H9 (cell line): ENCODE measurements at regions not wholly inside any gene's neighbourhood (a gene's known extent, or its start where the extent isn't known, plus 50 kb on each side); places are given as distances from the start of the nearest gene placed in this dataset.

Experiments
- DNase-seq: peaks from one replicate; pipeline ENCODE4 v3.0.0-alpha.2; 2017
- H2AFZ ChIP-seq: one replicate; pipeline ENCODE4 v1.6.1; 2013; ENCODE audit warnings: mild to moderate bottlenecking, low read length, control low read depth, moderate library complexity
- H2AK5ac ChIP-seq: 2 replicates; pipeline ENCODE4 v1.6.1; 2013; ENCODE audit warnings: low read length, control low read depth, mixed read lengths; ENCODE audit not compliant: insufficient read length
- H2BK120ac ChIP-seq: one replicate; pipeline ENCODE4 v1.6.1; 2013; ENCODE audit warnings: low read depth, mild to moderate bottlenecking, low read length, control low read depth, inconsistent platforms; ENCODE audit not compliant: poor library complexity, severe bottlenecking
- H2BK12ac ChIP-seq: 2 replicates; pipeline ENCODE4 v1.6.1; 2013; ENCODE audit warnings: low read length, control low read depth, mixed read lengths, low read depth; ENCODE audit not compliant: insufficient read length
- H2BK15ac ChIP-seq: 2 replicates; pipeline ENCODE4 v1.6.1; 2013; ENCODE audit warnings: low read depth, low read length, control low read depth
- H2BK20ac ChIP-seq: one replicate; pipeline ENCODE4 v1.6.1; 2013; ENCODE audit warnings: low read depth, mild to moderate bottlenecking, low read length, control low read depth, inconsistent platforms; ENCODE audit not compliant: poor library complexity, severe bottlenecking
- H2BK5ac ChIP-seq: 2 replicates; pipeline ENCODE4 v1.6.1; 2013; ENCODE audit warnings: low read length, control low read depth, mixed read lengths; ENCODE audit not compliant: insufficient read length
- H3K14ac ChIP-seq: 2 replicates; pipeline ENCODE4 v1.6.1; 2013; ENCODE audit warnings: low read length, control low read depth; ENCODE audit not compliant: insufficient read depth
- H3K18ac ChIP-seq: 2 replicates; pipeline ENCODE4 v1.6.1; 2013; ENCODE audit warnings: low read depth, mild to moderate bottlenecking, mixed read lengths, low read length, control low read depth; ENCODE audit not compliant: insufficient read length
- H3K23ac ChIP-seq: 2 replicates; pipeline ENCODE4 v1.6.1; 2013; ENCODE audit warnings: low read length, control low read depth, mixed read lengths, low read depth; ENCODE audit not compliant: insufficient read length
- H3K23me2 ChIP-seq: 2 replicates; pipeline ENCODE4 v1.6.1; 2013; ENCODE audit warnings: low read depth, mild to moderate bottlenecking, mixed read lengths, low read length, control low read depth; ENCODE audit not compliant: insufficient read length, poor library complexity, severe bottlenecking
- H3K27ac ChIP-seq: 2 replicates; pipeline ENCODE4 v1.5.1; 2013; ENCODE audit warnings: low read length, control low read depth, mixed read lengths, low read depth; ENCODE audit not compliant: insufficient read length
- H3K27me3 ChIP-seq: 2 replicates; pipeline ENCODE4 v1.6.1; 2013; ENCODE audit warnings: low read length, control low read depth, inconsistent platforms; ENCODE audit not compliant: insufficient read depth
- H3K4ac ChIP-seq: 2 replicates; pipeline ENCODE4 v1.6.1; 2013; ENCODE audit warnings: low read depth, mild to moderate bottlenecking, control low read depth, inconsistent platforms, low read length, moderate library complexity
- H3K4me1 ChIP-seq: 2 replicates; pipeline ENCODE4 v1.6.1; 2013; ENCODE audit warnings: low read length, control low read depth, inconsistent platforms; ENCODE audit not compliant: insufficient read depth
- H3K4me2 ChIP-seq: 2 replicates; pipeline ENCODE4 v1.6.1; 2013; ENCODE audit warnings: low read length, control low read depth, mixed read lengths; ENCODE audit not compliant: insufficient read length, insufficient read depth
- H3K56ac ChIP-seq: 2 replicates; pipeline ENCODE4 v1.6.1; 2013; ENCODE audit warnings: low read depth, mild to moderate bottlenecking, mixed read lengths, low read length, control low read depth; ENCODE audit not compliant: insufficient read length
- H3K79me1 ChIP-seq: 2 replicates; pipeline ENCODE4 v1.6.1; 2013; ENCODE audit warnings: low read depth, mild to moderate bottlenecking, moderate library complexity, low read length, control low read depth, inconsistent platforms; ENCODE audit not compliant: insufficient read depth, poor library complexity, severe bottlenecking
- H3K79me2 ChIP-seq: 2 replicates; pipeline ENCODE4 v1.6.1; 2013; ENCODE audit warnings: low read length, control low read depth, inconsistent platforms; ENCODE audit not compliant: insufficient read depth
- H3K9ac ChIP-seq: 2 replicates; pipeline ENCODE4 v1.6.1; 2013; ENCODE audit warnings: low read length, control low read depth, mixed read lengths; ENCODE audit not compliant: insufficient read length; ENCODE audit errors: extremely low read depth
- H3K9me3 ChIP-seq: one replicate; pipeline ENCODE4 v1.6.1; 2013; ENCODE audit warnings: low read depth, low read length, inconsistent platforms; ENCODE audit not compliant: control insufficient read depth
- H3T11ph ChIP-seq: one replicate; pipeline ENCODE4 v1.6.1; 2013; ENCODE audit warnings: mild to moderate bottlenecking, low read length, control low read depth, inconsistent platforms
- H4K20me1 ChIP-seq: one replicate; pipeline ENCODE4 v1.6.1; 2013; ENCODE audit not compliant: control insufficient read depth, insufficient read length, insufficient read depth
- H4K5ac ChIP-seq: 2 replicates; pipeline ENCODE4 v1.6.1; 2013; ENCODE audit warnings: low read depth, mild to moderate bottlenecking, mixed read lengths, low read length, control low read depth; ENCODE audit not compliant: insufficient read length
- H4K8ac ChIP-seq: replicated peaks from 2 replicates; pipeline ENCODE4 v1.6.1; 2013; ENCODE audit warnings: low read length, control low read depth, mixed read lengths, low read depth; ENCODE audit not compliant: insufficient read length
- H4K91ac ChIP-seq: 2 replicates; pipeline ENCODE4 v1.6.1; 2013; ENCODE audit warnings: low read depth, mild to moderate bottlenecking, moderate library complexity, mixed read lengths, low read length, control low read depth; ENCODE audit not compliant: insufficient read length
- H3K27ac Mint-ChIP-seq, 3 experiments: 2 replicates in 2 of 3; 3 replicates in 1 of 3; pipeline ENCODE4 v1.8.0; 2020 to 2021; ENCODE audit warnings: mixed read lengths in 3 of 3, mild to moderate bottlenecking in 1 of 3, moderate library complexity in 1 of 3
- H3K27me3 Mint-ChIP-seq: 2 replicates; pipeline ENCODE4 v1.8.0; 2021; ENCODE audit warnings: low read depth, mild to moderate bottlenecking, moderate library complexity, mixed read lengths
- H3K36me3 Mint-ChIP-seq, 3 experiments: 2 replicates in 2 of 3; 3 replicates in 1 of 3; pipeline ENCODE4 v1.8.0; 2020 to 2021; ENCODE audit warnings: low read depth in 3 of 3, mixed read lengths in 3 of 3; ENCODE audit not compliant: insufficient read depth in 1 of 3
- H3K4me1 Mint-ChIP-seq, 2 experiments: 2 replicates each; pipeline ENCODE4 v1.8.0; 2020; ENCODE audit warnings: mixed read lengths in 2 of 2
- H3K4me3 Mint-ChIP-seq, 2 experiments: 2 replicates in 1 of 2; 3 replicates in 1 of 2; pipeline ENCODE4 v1.8.0; 2020 to 2021; ENCODE audit warnings: mild to moderate bottlenecking in 2 of 2, mixed read lengths in 2 of 2, moderate library complexity in 1 of 2
- H3K9me3 Mint-ChIP-seq, 2 experiments: 2 replicates in 1 of 2; 3 replicates in 1 of 2; pipeline ENCODE4 v1.8.0; 2020; ENCODE audit warnings: mild to moderate bottlenecking in 2 of 2, mixed read lengths in 2 of 2, moderate library complexity in 1 of 2
- WGBS: extraction: QIAGEN DNeasy Blood & Tissue Kit; methylation state at CpG from one replicate; pipeline ENCODE4 v1.1.7; 2013; ENCODE audit warnings: missing lambda C conversion rate, low lambda C conversion rate, mixed read lengths; ENCODE audit not compliant: insufficient read length; ENCODE audit errors: extremely low coverage; 5-methylcytosine and 5-hydroxymethylcytosine counted together
- TF ChIP-seq, protein P1 (sequence below): fragments of 200-600 bp; sonication (generic); conservative IDR thresholded peaks from 3 replicates; pipeline ENCODE4 v1.8.0; 2021; ENCODE audit warnings: antibody characterized with exemption, mild to moderate bottlenecking

DNA sequence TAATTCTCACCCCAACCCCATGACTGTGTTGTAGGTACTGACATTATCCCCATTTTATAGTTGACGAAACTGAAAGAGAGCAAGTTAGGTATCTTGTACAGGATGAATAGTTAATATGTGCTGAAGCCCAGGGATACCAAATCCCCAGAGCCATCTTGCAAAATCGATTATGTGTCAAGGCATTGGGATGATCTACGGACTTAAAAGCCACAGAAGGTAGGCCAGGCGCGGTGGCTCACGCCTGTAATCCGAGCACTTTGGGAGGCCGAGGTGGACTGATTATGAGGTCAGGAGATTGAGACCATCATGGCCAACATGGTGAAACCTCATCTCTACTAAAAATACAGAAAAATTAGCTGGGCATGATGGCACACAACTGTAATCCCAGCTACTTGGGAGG is 242.4 kb upstream of the RHOBTB1 start:
- peaks cover 0 to under 1% (median 0%) of the 10 kb centered on the region in 3 experiments; a peak in 2 of 7 replicates for H3K36me3 Mint-ChIP-seq
- Histone ChIP-seq H3K56ac (no peak overlapping the region), H2BK20ac (no peak overlapping the region), H3K23me2 (no peaks in the 10 kb centered on the region), H3K79me2 (no peaks in the 10 kb centered on the region), H3K27me3 (no peaks in the 10 kb centered on the region), H2AFZ (no peak overlapping the region), H3T11ph (no peak overlapping the region), H3K23ac (no peak overlapping the region), H3K14ac (no peak overlapping the region), H2BK120ac (no peak overlapping the region), H4K91ac (no peak overlapping the region), H2AK5ac (no peak overlapping the region), H3K79me1 (no peaks in the 10 kb centered on the region), H3K9ac (no peak overlapping the region), H2BK15ac (no peak overlapping the region), H3K9me3 (no peaks in the 10 kb centered on the region), H3K4me1 (no peaks in the 10 kb centered on the region), H4K8ac (no peak overlapping the region), H2BK12ac (no peak overlapping the region), H3K4me2 (no peak overlapping the region), H3K27ac (no peak overlapping the region), H3K18ac (no peak overlapping the region), H3K4ac (no peak overlapping the region), H4K20me1 (no peaks in the 10 kb centered on the region), H4K5ac (no peak overlapping the region), H2BK5ac (no peak overlapping the region)
- no CpG with 5 or more reads among the region's 8 CpGs for WGBS
- DNase-seq, result no peak
- H3K27ac Mint-ChIP-seq, result peak overlapping the region in 1 of 3 experiments; percentile 44; a peak in 1 of 7 replicates
- TF ChIP-seq, protein P1, sequence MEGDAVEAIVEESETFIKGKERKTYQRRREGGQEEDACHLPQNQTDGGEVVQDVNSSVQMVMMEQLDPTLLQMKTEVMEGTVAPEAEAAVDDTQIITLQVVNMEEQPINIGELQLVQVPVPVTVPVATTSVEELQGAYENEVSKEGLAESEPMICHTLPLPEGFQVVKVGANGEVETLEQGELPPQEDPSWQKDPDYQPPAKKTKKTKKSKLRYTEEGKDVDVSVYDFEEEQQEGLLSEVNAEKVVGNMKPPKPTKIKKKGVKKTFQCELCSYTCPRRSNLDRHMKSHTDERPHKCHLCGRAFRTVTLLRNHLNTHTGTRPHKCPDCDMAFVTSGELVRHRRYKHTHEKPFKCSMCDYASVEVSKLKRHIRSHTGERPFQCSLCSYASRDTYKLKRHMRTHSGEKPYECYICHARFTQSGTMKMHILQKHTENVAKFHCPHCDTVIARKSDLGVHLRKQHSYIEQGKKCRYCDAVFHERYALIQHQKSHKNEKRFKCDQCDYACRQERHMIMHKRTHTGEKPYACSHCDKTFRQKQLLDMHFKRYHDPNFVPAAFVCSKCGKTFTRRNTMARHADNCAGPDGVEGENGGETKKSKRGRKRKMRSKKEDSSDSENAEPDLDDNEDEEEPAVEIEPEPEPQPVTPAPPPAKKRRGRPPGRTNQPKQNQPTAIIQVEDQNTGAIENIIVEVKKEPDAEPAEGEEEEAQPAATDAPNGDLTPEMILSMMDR, result no peak
- no peak overlapping the region for H3K4me3 Mint-ChIP-seq
- H3K9me3 Mint-ChIP-seq, result peaks cover 0 to 3% of the 10 kb centered on the region in 2 experiments; a peak in 3 of 5 replicates
- peaks cover 2% of the 10 kb centered on the region; the same call in 1 of the 2 replicates for H3K27me3 Mint-ChIP-seq
- H3K4me1 Mint-ChIP-seq, result peaks cover 3 to 4% of the 10 kb centered on the region in 2 experiments; a peak in 3 of 4 replicates
